HG03108 (cell line): ENCODE measurements at regions not wholly inside any gene's neighbourhood (a gene's known extent, or its start where the extent isn't known, plus 50 kb on each side); places are given as distances from the start of the nearest gene placed in this dataset.

Experiments used
- ATAC-seq: cut with Tn5 transposase; IDR thresholded peaks from one replicate; pipeline ENCODE4 v1.9.1; 2021; ENCODE audit warnings: moderate library complexity; ENCODE audit not compliant: unreplicated experiment

DNA sequence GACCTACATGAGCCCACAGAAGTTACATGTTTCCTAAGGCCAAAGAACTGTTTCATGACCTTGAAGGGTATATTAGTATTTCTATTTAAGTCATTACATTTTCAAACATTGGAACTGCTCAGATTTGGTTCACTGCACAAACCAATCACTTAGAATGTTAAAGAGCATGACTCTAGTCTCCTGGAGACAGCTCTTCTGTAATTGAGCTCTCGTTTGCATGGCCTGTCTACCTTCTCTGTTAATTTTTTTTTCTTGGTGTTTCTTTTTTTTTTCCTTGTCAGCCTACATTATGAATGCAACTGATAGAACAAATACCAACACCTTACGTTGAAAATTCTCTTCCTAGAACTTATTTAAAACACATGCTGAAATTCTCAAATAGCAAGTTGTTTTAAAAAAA, 860.2 kb upstream of the MAP3K7 start:
- ATAC-seq, result no peak

DNA sequence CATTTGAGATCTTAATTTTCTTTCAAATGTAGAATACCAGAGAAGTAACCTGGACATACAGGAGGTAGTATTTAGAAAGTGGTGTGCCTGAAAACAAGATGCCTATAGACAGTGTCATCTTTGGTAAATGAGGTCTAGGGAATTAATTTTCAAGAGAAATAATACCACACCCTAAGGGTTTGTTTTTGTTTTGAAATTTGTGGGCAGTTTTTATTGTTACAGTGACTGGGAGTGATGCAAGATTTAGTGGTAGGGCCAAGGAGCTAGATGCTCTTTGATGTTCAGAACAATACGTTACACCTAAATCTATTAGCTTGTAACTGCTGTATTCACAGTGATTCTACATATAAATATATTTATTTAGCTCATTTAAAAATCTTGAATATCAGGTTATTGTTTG, 856.5 kb upstream of the MAP3K7 start:
- ATAC-seq, result no peak

DNA sequence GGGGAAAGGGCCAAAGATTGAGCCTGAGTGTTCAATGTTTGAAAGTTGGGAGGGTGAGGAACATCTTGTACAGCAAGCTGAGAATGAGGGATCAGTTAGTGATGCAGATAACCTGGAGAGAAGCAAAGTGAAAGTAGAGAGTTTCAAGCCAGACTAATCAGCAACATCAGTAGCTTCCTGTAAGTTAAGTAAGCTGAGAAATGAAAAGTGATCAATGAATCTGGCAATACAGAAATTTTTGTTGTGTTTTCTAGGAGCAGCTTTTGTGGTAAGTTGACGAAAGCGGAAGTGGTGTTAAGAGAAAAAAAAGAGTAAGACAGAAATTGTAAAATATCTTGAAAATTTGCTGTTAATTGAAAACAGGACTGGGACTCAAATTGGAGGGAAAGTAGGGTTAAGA, 855.5 kb upstream of the MAP3K7 start:
- no peak for ATAC-seq

DNA sequence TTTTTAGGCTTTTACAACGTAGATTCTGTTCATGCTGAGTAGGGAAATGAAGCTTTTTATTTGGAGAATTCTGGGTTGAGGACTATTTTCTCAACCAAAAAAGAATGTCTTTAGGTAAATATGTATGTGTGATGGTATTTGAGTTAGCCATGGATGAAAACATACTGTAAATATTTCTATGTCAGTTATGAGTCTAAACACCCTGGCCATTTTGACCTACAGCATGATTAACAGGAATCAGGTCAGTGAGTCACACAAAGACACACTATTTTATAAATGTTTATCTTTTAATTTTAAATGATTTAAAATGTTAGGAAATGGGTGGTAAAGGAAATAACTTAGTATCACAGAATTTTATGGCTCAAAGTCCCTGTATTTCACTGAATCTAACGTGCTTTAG, 851.7 kb upstream of the MAP3K7 start:
- ATAC-seq, result no peak

DNA sequence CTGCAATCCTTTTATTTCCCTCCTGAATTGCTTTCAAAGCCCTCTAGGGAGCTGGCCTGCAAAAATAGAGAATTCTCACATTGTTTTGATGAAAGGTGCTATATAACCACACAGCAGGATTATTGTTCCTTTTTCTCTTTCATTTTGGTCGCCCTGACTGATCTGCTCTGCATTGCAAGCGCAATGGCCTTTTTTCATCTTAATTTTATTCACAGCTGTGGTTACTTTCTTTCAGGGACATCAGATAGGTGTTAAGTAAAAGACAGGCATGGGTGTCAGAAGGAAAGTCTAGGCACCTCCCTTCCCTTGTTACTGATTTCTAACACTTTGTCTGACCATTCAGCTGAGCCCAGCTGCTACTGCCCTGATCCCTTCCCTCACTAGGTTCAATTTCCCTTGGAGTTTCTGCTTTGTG, 850.5 kb upstream of the MAP3K7 start:
- no peak for ATAC-seq

DNA sequence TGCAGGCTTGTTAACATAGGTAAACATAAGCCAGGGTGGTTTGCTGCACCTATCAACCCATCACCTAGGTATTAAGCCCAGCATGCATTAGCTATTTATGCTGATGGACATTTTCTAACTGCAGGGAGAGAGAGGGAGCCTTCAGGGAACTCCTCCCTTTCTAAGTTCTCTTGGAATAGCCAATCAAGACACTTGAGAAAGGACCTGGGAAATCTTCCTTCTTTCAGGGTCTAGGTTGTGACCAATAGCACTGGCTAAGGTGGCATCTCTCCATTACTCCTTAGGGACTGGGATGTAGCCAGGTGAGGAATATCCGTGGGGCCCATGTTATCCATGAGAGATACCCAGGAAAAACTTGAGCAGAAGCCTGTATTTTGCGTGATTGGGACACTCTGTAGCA, 849.6 kb upstream of the MAP3K7 start:
- no peak for ATAC-seq

DNA sequence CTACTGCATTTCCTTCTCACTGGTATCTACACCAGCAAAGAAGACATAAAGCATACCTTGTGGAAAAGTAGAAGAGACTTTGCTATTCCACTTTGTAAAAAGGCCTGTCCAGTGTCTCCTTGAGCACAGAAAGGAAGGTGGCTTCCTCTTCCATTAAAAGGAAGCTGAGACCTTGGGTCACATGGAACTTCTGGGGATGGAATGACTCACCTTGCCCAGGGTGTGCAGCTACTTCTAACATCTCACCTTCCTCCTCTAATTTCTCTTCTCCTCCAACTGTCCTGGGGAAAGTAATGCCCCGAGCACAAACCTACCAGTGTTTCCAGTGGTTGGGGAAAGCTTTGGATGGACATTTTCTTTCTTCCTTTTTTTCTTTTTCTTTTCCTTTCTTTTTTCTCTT, 848.8 kb upstream of the MAP3K7 start:
- ATAC-seq, result no peak

DNA sequence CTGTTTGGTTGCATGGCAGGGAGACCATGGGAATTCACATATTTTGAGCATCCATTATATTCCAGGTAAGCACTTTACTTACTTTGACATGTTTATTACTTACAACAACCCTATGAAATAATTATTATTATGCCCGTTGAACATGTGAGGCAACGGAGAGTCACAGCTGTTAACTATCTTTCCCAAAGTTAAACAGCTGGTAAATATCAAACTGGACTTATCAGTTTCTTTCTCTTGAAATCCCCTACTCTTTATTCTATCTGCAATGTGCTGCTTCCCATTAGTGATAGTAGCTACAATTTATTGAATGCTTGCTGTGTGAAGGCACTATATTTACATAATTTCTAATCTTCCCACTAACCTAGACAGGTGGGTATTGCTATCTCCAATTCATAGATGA, 847.7 kb upstream of the MAP3K7 start:
- ATAC-seq, result no peak

DNA sequence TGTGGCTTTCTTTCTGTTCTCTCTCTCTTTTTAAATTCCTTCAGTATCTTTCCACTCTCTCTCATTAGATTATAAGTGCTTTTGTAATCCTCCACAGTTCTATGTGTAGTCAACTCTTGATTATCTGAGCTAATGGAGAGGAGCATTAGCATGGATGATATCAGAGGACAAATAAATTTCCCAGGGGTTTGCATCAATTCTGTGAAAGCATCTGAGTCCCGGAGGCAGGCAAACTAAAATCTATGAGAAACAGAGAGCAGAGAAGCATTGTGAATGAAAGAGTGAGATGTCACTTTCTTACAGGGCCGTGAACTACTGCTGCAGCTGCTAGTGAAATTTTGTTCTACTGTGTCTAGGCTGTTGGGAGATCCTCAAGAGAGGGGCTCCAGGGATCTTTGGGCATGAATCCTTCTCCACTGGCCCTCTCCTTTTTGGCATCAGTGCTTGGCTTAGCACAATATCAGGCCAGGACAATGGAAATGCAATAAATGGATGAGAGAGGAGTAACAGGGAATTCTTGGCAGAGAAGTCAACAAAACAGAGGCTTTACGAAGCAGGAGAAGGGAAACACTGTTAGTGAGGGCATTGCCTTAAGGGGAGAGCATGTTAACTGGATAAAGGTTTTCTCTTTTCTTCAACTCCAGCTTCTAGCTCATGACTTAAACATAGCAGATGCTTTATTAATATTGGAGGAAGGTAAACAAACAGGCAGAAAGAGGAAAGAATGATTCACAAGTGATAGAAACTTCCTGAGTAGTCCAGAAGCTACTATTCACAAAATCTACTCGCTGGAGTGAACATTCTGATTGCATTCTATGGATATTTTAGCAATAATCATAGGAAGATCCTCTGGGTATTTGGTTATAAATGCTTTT, 847.0 kb upstream of the MAP3K7 start:
- no peak for ATAC-seq

DNA sequence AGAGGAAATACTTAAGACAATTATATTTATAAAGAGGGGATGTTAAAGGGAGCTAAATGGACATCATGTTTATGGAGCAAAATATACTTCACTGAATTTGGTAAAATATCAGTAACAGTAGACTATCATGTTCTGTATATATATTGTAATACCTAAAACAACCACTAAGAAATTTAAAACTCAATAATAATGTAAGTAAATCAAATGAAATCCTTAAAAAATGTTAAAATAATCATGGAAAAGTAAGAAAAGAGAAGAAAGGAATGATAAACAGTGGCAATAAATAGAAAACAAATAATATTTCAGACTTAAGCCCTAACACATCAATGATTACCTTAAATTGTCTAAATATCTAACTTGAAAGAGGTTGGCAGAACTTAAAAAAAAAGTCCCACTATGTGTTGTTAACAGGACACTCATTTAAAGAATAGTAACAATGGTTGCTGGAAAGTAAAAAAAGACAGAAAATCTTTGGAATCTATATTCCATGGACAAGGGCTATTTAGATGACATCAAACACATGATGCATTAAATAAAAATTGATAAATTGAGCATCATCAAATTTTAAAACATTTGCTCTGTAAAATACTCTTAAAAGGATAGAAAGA, 842.2 kb upstream of the MAP3K7 start:
- ATAC-seq, result no peak

DNA sequence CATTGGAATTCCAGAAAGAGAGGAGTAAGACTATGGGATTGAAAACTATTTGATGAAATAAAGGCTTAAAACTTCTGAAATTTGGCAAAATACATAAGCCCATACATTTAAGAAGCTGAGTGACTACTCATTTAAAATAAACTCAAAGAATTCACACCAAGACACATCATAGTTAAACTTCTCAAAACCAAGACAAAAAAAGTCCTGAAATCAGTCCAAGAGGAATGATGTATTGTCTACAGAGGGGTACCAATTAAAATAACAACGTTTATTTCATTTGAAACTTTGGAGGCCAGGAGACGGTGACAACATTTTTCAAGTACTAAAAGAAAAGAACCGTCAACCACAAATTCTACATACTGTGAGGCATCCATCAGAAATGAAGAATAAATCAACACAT, 841.4 kb upstream of the MAP3K7 start:
- ATAC-seq, result no peak

DNA sequence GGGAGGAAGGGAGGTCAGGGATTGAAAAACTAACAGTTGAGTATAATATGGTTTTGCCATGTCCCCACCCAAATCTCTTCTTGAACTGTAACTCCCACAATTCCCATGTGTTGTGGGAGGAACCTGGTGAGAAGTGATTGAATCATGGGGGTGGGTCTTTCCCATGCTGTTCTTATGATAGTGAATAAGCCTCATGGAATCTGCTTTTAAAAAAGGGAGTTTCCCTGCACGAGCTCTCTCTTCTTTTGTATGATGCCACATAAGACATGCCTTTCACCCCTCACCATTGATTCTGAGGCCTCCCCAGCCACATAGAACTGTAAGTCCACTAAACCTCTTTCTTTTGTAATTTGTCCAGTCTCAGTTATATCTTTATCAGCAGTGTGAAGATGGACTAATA, 833.4 kb upstream of the MAP3K7 start:
- no peak for ATAC-seq

DNA sequence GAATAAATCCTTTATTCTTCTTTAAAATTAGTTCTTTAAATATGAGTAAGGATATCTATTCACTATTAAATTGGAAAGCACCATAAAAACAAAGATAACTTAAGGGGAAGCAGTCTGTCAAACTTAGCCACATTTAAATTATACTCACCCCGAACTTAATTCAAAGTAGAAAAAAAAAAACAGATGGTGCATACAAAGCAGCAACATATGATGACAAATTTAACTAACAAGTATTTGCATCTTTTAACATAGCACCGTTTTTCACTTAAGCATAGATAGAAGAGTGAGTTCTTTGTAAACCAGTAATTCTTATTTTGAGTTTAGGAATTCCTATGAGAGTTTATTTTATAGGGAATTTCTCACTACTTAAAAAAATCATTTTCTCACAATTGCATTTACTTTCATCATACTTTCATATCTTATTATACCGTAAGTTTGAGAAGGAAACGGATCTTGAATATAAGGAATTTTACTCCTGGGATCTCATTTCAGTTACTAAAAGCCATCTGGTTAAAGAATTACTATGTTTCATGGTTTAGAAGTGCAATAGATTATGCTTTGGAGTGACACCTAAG, 828.2 kb upstream of the MAP3K7 start:
- no peak for ATAC-seq

DNA sequence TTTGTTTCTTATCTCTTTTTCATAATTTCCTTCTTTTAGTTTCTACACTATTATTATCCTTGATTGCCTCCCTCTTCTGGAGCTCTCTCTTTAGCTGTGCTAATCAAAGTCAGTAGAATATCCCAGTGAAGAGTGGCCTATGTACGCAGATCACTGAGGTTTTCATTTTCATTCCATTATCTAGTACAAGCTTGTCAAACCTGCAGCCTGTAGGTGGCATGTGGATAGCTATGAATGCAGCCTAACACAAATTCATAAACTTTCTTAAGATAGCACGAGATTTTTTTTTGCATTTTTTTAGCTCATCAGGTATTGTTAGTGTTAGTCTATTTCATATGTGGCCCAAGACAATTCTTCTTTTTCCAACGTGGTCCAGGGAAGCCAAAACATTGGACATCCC, 825.7 kb upstream of the MAP3K7 start:
- no peak for ATAC-seq

DNA sequence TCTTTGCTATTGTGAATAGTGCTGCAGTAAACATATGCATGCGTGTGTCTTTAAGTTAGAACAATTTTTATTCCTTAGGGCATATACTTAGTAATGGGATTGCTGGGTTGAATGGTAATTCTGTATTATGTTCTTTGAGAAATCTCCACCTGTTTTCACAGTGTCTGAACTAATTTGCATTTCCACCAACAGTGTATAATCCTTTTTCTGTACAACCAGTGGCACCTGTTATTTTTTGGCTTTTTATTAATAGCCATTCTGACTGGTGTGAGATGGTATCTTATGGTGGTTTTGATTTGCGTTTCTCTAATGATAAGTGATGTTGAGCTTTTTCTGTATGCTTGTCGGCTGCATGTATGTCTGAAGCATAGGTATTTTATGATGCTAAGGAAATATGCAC, 820.8 kb upstream of the MAP3K7 start:
- no peak for ATAC-seq

DNA sequence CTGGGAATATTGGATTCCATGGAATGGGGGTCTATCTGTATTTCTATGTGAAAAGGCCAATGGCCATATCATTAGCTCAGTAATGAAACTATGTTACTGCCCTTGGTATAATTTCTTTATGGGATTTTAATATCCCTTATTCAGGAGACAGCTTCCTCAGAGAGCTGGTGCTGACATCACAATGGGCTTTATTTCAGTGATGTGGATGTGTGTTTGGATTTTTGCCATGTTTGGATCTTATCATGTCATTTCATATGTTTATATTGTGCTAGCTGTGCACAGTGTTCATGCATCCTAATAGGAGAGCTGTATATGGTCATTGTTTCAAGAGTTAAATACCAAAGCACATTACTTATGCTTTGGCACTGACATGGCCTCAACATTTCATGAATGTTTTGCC, 806.1 kb upstream of the MAP3K7 start:
- no peak for ATAC-seq

DNA sequence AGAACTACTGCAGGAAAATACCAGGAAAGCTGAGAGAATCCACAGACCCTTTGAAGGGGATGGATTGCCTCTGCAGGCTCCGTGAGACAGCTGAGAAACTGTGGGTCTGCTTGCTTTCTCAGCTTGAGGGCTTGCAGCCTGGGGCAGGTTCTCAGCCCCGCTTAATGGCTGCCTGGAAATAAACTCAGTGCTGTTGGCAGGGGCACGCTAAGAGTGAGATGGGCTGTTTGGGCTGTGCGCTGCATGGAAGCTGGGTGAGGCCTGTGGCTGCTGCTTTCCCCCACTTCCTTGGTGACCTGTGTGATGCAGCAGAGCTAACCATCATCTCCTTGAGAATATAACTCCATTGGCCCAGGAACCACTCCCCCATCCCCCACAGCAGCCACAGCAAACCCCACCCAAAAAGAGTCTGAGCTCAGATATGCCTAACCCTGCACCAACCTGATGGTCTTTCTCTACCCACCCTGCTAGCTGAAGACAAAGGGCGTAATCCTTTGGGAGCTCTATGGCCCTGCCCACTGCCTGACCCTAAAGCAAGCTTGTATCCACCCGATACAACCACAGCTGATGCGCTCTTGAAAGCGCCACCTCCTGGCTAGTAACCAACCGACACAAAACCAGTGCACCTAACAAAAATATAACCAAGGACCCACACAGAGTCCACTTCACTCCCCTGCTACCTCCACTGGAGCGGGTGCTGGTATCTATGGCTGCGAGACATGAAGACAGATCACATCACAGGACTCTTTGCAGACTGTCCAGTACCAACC, 800.6 kb upstream of the MAP3K7 start:
- ATAC-seq, result no peak

DNA sequence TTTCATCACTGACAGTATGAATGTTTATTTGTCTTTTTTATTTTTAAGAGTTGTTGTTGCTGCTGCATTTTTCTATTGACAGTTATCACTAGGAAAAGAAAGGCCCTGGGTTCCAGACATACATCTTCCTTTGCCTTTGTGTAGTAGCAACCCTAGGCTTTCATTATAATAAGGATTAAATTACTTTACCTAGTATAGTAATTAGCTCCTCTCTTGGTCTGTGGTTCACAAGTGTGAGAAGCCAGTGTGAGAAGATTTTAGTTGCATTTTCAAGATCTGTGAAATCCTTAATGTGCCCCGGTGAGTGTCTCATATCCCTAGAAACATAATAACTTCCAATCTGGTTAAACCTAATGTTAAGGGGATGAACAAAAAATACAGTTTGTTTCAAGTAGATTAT, 799.3 kb upstream of the MAP3K7 start:
- no peak for ATAC-seq

DNA sequence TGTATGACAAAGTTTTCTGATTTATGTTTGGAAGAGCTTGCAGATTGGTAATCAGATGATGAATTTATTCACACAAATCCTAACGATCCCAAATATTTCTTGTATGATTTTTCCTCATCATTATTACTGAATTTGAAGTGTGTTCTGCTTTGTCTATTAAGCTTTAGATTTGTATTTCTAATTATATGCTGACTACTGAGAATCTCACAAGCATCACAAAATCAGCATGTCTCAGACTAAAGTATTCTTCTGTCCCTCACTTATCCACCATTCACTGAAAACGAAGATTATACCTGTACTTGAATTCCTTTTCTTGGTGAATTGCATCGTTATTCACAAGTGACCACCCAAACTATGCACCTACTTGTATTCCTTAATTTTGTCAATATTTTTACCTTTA, 796.3 kb upstream of the MAP3K7 start:
- ATAC-seq, result no peak

DNA sequence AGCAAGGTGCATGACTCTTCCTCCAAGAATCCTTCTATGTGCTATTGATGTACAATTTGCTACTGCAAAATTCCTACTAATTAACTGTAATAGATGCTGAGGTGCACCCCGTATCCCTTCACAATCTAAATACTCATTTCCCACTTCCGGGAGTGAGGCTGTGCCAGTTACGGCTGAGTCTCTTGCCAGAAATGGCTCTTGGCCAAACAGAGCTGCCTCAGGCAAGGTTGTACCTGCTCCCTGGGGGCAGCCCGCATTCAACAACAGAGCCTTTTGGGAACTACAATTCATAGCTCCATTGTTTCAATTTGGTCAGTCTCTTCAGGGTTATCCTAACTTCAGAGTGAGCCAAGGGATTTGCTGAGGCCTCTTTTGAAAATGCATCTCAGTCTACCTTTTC, 789.8 kb upstream of the MAP3K7 start:
- no peak for ATAC-seq

DNA sequence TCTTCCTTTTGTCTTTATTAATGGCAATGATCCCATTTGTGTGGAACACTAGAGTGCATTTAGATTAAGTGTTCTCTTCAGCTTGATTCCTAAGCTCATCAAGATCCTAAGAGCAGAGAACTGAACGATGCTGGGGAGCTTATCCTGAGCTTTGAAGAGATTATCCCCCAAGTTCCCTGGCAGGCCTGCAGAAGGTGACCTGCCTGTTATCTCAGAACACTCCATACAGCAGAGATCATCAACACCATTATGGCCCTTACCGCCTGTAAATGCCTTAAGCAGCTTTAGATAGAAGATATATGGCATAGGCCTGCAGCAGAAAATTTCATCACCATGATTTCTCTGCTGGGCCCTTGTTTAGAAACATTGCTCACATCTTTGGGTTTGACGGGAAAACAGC, 779.9 kb upstream of the MAP3K7 start:
- no peak for ATAC-seq

DNA sequence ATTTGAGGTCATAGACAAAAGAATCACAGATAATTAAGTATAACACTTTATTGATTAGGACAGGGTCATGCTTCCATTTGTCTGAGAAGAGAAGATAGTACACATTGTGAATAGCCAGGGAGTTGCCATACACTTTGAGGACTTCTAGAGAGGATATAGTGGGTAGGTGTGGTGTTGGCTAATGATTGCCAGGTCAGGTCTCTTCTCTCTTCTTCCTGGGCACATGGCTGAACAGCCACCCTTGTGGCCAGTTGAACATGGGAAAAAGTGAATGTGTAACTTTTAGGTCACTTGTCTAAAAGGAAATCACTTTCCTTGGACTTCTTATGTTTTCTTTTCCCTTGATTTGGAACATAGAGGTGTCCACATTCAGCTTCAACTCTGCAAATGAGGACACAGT, 772.1 kb upstream of the MAP3K7 start:
- no peak for ATAC-seq
